Fibroblast of lung (primary cell): ENCODE measurements at regions not wholly inside any gene's neighbourhood (a gene's known extent, or its start where the extent isn't known, plus 50 kb on each side); places are given as distances from the start of the nearest gene placed in this dataset.

Source experiments
- CTCF ChIP-seq, 2 donors: IDR thresholded peaks in 1 of 2; conservative IDR thresholded peaks in 1 of 2; 1 replicate in 1 of 2; 2 replicates in 1 of 2; pipeline ENCODE4 v1.5.1; 2011 to 2012; ENCODE audit warnings: low read length in 2 of 2, control low read depth in 1 of 2, inconsistent platforms in 1 of 2, low read depth in 1 of 2, mild to moderate bottlenecking in 1 of 2
- EZH2 ChIP-seq: IDR thresholded peaks from 2 replicates; pipeline ENCODE4 v1.5.1; 2012; ENCODE audit warnings: low read length, control low read depth, mild to moderate bottlenecking; ENCODE audit errors: missing control alignments

GRCh38 chr4:29722253-29722652 is 997.9 kb upstream of the PCDH7 start:
- TF ChIP-seq CTCF (conservative IDR thresholded peaks at IDR 0.05 in 1 of 2, IDR thresholded peaks at IDR 0.05 in 1 of 2; ENCODE audit: low read depth in 1 of 2, low read length in 2 of 2) (no peak), EZH2 (no peak)
